ENCODE measurements at regions not wholly inside any gene's neighbourhood (a gene's known extent, or its start where the extent isn't known, plus 50 kb on each side); places are given as distances from the start of the nearest gene placed in this dataset.
A peak's percentile ranks its signal among the peaks of the same experiment; 100 is the strongest.

- no peak overlapping the region for H3K4me3 ChIP-seq (ENCODE audit: low read depth, low read length, poor library complexity, severe bottlenecking)
- H3K4me2 ChIP-seq (ENCODE audit: low read length): no peak overlapping the region
- no peaks in the 10 kb centered on the region for H3K9me2 ChIP-seq (ENCODE audit: insufficient read depth, low read length)
- H3K36me3 ChIP-seq (ENCODE audit: insufficient read depth, low read length): no peaks in the 10 kb centered on the region
- H3K4me1 ChIP-seq (ENCODE audit: insufficient read depth, low read length, poor library complexity, severe bottlenecking): no peaks in the 10 kb centered on the region
- TF ChIP-seq, protein P1, sequence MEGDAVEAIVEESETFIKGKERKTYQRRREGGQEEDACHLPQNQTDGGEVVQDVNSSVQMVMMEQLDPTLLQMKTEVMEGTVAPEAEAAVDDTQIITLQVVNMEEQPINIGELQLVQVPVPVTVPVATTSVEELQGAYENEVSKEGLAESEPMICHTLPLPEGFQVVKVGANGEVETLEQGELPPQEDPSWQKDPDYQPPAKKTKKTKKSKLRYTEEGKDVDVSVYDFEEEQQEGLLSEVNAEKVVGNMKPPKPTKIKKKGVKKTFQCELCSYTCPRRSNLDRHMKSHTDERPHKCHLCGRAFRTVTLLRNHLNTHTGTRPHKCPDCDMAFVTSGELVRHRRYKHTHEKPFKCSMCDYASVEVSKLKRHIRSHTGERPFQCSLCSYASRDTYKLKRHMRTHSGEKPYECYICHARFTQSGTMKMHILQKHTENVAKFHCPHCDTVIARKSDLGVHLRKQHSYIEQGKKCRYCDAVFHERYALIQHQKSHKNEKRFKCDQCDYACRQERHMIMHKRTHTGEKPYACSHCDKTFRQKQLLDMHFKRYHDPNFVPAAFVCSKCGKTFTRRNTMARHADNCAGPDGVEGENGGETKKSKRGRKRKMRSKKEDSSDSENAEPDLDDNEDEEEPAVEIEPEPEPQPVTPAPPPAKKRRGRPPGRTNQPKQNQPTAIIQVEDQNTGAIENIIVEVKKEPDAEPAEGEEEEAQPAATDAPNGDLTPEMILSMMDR (conservative IDR thresholded peaks at IDR 0.05; ENCODE audit: low read length): no peak
- no peak for TF ChIP-seq EZH2phosphoT487 (IDR thresholded peaks at IDR 0.05; ENCODE audit: borderline replicate concordance, low read depth, low read length)
- no peaks in the 10 kb centered on the region for H3K9me3 ChIP-seq (ENCODE audit: low read length)
- intact Hi-C loops (cut with micrococcal nuclease; ENCODE audit: unreplicated experiment): loop anchor here (10.0 kb wide), 1 partner anchor 322 kb away; the partner anchor contains the start of gene PDS5B
- no TSS peak for BruUV-seq (replicated peaks)
- no peaks in the 10 kb centered on the region for H4K20me1 ChIP-seq (ENCODE audit: insufficient read depth, low read length)
- no peak for DNase-seq (ENCODE audit: low spot score)
- ChIA-PET CTCF (ENCODE audit: unreplicated experiment) (no interaction called here), POLR2A (no interaction called here)
- no peaks in the 10 kb centered on the region for H3K79me2 ChIP-seq (ENCODE audit: insufficient read depth, low read depth, low read length)
- no peak overlapping the region for H2AFZ ChIP-seq (ENCODE audit: low read length)
- H3K27ac ChIP-seq (ENCODE audit: low read depth, low read length, poor library complexity, severe bottlenecking): no peak overlapping the region
Observed at GRCh38 chr13:32907211-32907610, 109.0 kb upstream of the KL start.

GRCh38 chr13:32910530-32910929 is 105.7 kb upstream of the KL start:
- H3K4me3 ChIP-seq (ENCODE audit: low read depth, low read length, poor library complexity, severe bottlenecking): no peak overlapping the region
- no peak overlapping the region for H3K4me2 ChIP-seq (ENCODE audit: low read length)
- no peak for TF ChIP-seq EZH2phosphoT487 (IDR thresholded peaks at IDR 0.05; ENCODE audit: borderline replicate concordance, low read depth, low read length)
- TF ChIP-seq, protein P1 (conservative IDR thresholded peaks at IDR 0.05; ENCODE audit: low read length): no peak
- intact Hi-C loops (cut with micrococcal nuclease; ENCODE audit: unreplicated experiment): no loop called here
- CTCF ChIA-PET (ENCODE audit: unreplicated experiment): no interaction called here
- BruUV-seq (replicated peaks): no TSS peak
- DNase-seq (ENCODE audit: low spot score): no peak
- no peaks in the 10 kb centered on the region for H3K4me1 ChIP-seq (ENCODE audit: insufficient read depth, low read length, poor library complexity, severe bottlenecking)
- H3K27ac ChIP-seq (ENCODE audit: low read depth, low read length, poor library complexity, severe bottlenecking): no peak overlapping the region
- H2AFZ ChIP-seq (ENCODE audit: low read length): no peak overlapping the region
- no peaks in the 10 kb centered on the region for H3K9me3 ChIP-seq (ENCODE audit: low read length)
- no peaks in the 10 kb centered on the region for H4K20me1 ChIP-seq (ENCODE audit: insufficient read depth, low read length)
- H3K36me3 ChIP-seq (ENCODE audit: insufficient read depth, low read length): no peaks in the 10 kb centered on the region
- no peaks in the 10 kb centered on the region for H3K9me2 ChIP-seq (ENCODE audit: insufficient read depth, low read length)
- POLR2A ChIA-PET: interaction anchor here (0.5 kb wide), 1 partner anchor 258 kb away, joined by 4 read pairs; no protein-coding TSS in a partner anchor
- no peaks in the 10 kb centered on the region for H3K79me2 ChIP-seq (ENCODE audit: insufficient read depth, low read depth, low read length)

- ChIA-PET POLR2A (no interaction called here), CTCF (ENCODE audit: unreplicated experiment) (no interaction called here)
- TF ChIP-seq, protein P1 (conservative IDR thresholded peaks at IDR 0.05; ENCODE audit: low read length): peak; percentile 52
- TF ChIP-seq EZH2phosphoT487 (IDR thresholded peaks at IDR 0.05; ENCODE audit: borderline replicate concordance, low read depth, low read length): no peak
- no peaks in the 10 kb centered on the region for H3K36me3 ChIP-seq (ENCODE audit: insufficient read depth, low read length)
- H3K4me3 ChIP-seq (ENCODE audit: low read depth, low read length, poor library complexity, severe bottlenecking): no peak overlapping the region
- H3K4me2 ChIP-seq (ENCODE audit: low read length): no peak overlapping the region
- H3K27ac ChIP-seq (ENCODE audit: low read depth, low read length, poor library complexity, severe bottlenecking): no peak overlapping the region
- no peak overlapping the region for H2AFZ ChIP-seq (ENCODE audit: low read length)
- no peaks in the 10 kb centered on the region for H3K4me1 ChIP-seq (ENCODE audit: insufficient read depth, low read length, poor library complexity, severe bottlenecking)
- BruUV-seq (replicated peaks): no TSS peak
- no peaks in the 10 kb centered on the region for H3K9me3 ChIP-seq (ENCODE audit: low read length)
- H3K9me2 ChIP-seq (ENCODE audit: insufficient read depth, low read length): no peaks in the 10 kb centered on the region
- DNase-seq (ENCODE audit: low spot score): peak; percentile 30
- H4K20me1 ChIP-seq (ENCODE audit: insufficient read depth, low read length): no peaks in the 10 kb centered on the region
- intact Hi-C loops (cut with micrococcal nuclease; ENCODE audit: unreplicated experiment): no loop called here
- H3K79me2 ChIP-seq (ENCODE audit: insufficient read depth, low read depth, low read length): no peaks in the 10 kb centered on the region
Observed at GRCh38 chr13:32911506-32911905, 104.7 kb upstream of the KL start.

All from OCI-LY7 (cell line).